GM21723 (cell line): ENCODE measurements at regions not wholly inside any gene's neighbourhood (a gene's known extent, or its start where the extent isn't known, plus 50 kb on each side); places are given as distances from the start of the nearest gene placed in this dataset.
"Not testable (repeated sequence)": the region's sequence is repeated elsewhere in the genome, so short reads cannot be mapped to it uniquely, and the experiment has no call there.

Experiments
- ATAC-seq: cut with Tn5 transposase; IDR thresholded peaks from one replicate; pipeline ENCODE4 v1.9.1; 2021; ENCODE audit warnings: mild to moderate bottlenecking, moderate library complexity; ENCODE audit not compliant: unreplicated experiment

GRCh38 chr14:30064454-30064853 is 136.8 kb upstream of the PRKD1 start:
- ATAC-seq = no peak

- ATAC-seq = no peak
These were observed 141.9 kb upstream of the PRKD1 start for GRCh38 chr14:30069536-30069935.

- ATAC-seq = not testable (repeated sequence)
These were observed 144.8 kb upstream of the PRKD1 start for GRCh38 chr14:30072454-30072853.

GRCh38 chr14:30077946-30078345 is 150.3 kb upstream of the PRKD1 start:
- no peak for ATAC-seq

GRCh38 chr14:30078811-30079402 is 151.3 kb upstream of the PRKD1 start:
- no peak for ATAC-seq

GRCh38 chr14:30082486-30082885 is 154.8 kb upstream of the PRKD1 start:
- no peak for ATAC-seq

- no peak for ATAC-seq
These were observed 157.2 kb upstream of the PRKD1 start for GRCh38 chr14:30084811-30085210.

- ATAC-seq = no peak
These were observed 158.3 kb upstream of the PRKD1 start for GRCh38 chr14:30085943-30086342.

- no peak for ATAC-seq
These were observed 161.0 kb upstream of the PRKD1 start for GRCh38 chr14:30088620-30089019.

- ATAC-seq = no peak
These were observed 181.5 kb upstream of the PRKD1 start for GRCh38 chr14:30108975-30109700.

GRCh38 chr14:30114051-30114450 is 186.4 kb upstream of the PRKD1 start:
- ATAC-seq = no peak

GRCh38 chr14:30115756-30116155 is 188.1 kb upstream of the PRKD1 start:
- no peak for ATAC-seq

- no peak for ATAC-seq
These were observed 191.5 kb upstream of the PRKD1 start for GRCh38 chr14:30118992-30119640.

GRCh38 chr14:30125322-30125979 is 197.8 kb upstream of the PRKD1 start:
- ATAC-seq = no peak

GRCh38 chr14:30129807-30130206 is 202.2 kb upstream of the PRKD1 start:
- no peak for ATAC-seq

- no peak for ATAC-seq
These were observed 204.0 kb upstream of the PRKD1 start for GRCh38 chr14:30131581-30132097.

GRCh38 chr14:30132196-30132595 is 204.5 kb upstream of the PRKD1 start:
- no peak for ATAC-seq

- no peak for ATAC-seq
These were observed 207.3 kb upstream of the PRKD1 start for GRCh38 chr14:30134936-30135335.

- ATAC-seq = no peak
These were observed 210.9 kb upstream of the PRKD1 start for GRCh38 chr14:30138567-30138966.

GRCh38 chr14:30142216-30142615 is 214.6 kb upstream of the PRKD1 start:
- ATAC-seq = no peak

- ATAC-seq = no peak
These were observed 216.0 kb upstream of the PRKD1 start for GRCh38 chr14:30143627-30144026.
